Fibroblast of lung (primary cell): ENCODE measurements at regions not wholly inside any gene's neighbourhood (a gene's known extent, or its start where the extent isn't known, plus 50 kb on each side); places are given as distances from the start of the nearest gene placed in this dataset.

ENCODE experiments used
- CTCF ChIP-seq, 2 donors: IDR thresholded peaks in 1 of 2; conservative IDR thresholded peaks in 1 of 2; 1 replicate in 1 of 2; 2 replicates in 1 of 2; pipeline ENCODE4 v1.5.1; 2011 to 2012; ENCODE audit warnings: low read length in 2 of 2, control low read depth in 1 of 2, inconsistent platforms in 1 of 2, low read depth in 1 of 2, mild to moderate bottlenecking in 1 of 2
- EZH2 ChIP-seq: IDR thresholded peaks from 2 replicates; pipeline ENCODE4 v1.5.1; 2012; ENCODE audit warnings: low read length, control low read depth, mild to moderate bottlenecking; ENCODE audit errors: missing control alignments

DNA sequence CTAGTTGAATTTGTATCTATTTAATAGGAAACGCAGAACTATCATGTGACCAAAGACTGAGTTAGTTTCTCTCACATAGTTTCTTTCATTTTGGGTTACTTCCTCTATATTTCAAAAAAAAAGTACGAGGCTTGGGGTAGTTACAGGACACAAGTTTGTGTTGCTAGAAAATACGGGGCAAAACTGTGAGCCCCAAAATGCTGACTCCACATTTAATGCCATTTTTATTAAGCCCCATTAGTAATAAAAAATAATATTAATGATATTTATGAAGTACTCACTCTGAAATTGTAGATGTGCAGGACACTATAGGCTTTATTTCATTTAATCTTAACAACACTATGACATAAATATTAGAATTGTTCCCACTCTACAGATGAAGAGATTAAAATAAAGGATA, 268.6 kb downstream of the DTHD1 start:
- TF ChIP-seq CTCF (conservative IDR thresholded peaks at IDR 0.05 in 1 of 2, IDR thresholded peaks at IDR 0.05 in 1 of 2; ENCODE audit: low read depth in 1 of 2, low read length in 2 of 2) (no peak), EZH2 (no peak)
